ENCODE measurements at regions not wholly inside any gene's neighbourhood (a gene's known extent, or its start where the extent isn't known, plus 50 kb on each side); places are given as distances from the start of the nearest gene placed in this dataset.

DNA sequence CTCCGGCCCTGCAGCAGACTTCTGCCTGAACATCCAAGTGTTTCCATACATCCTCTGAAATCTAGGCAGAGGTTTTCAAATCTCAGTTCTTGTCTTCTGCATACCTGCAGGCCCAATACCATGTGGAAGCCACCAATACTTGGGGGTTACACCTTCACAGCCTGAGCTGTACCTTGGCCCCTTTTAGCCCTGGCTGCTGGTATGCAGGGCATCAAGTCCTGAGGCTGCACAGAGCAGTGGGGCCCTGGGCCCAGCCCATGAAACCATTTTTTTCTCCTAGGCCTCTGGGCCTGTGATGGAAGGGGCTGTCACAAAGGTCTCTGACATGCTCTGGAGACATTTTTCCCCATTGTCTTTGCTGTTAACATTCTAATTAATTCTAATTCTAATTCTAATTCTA, 680.6 kb downstream of the ELAVL2 start:
- TF ChIP-seq POLR2A (IDR thresholded peaks at IDR 0.05) (no peak), CTCF (IDR thresholded peaks at IDR 0.05) (no peak)

Measured in prostate gland (tissue), 2 donors.